Omental fat pad (tissue), 3 donors: ENCODE measurements at regions not wholly inside any gene's neighbourhood (a gene's known extent, or its start where the extent isn't known, plus 50 kb on each side); places are given as distances from the start of the nearest gene placed in this dataset.
"Not testable (repeated sequence)": the region's sequence is repeated elsewhere in the genome, so short reads cannot be mapped to it uniquely, and the experiment has no call there.

Experiments used
- ATAC-seq: fragments of 150-250 bp; one replicate; pipeline ENCODE4 v1.9.1; 2016; ENCODE audit warnings: mild to moderate bottlenecking, moderate library complexity; ENCODE audit not compliant: low FRiP score
- DNase-seq: peaks from one replicate; pipeline ENCODE4 v3.0.0-alpha.2; 2019; ENCODE audit warnings: low spot score
- TF ChIP-seq, protein P1 (sequence below), 3 donors: fragments of 450-650 bp; IDR thresholded peaks; one replicate each; pipeline ENCODE4 v1.5.1; 2016 to 2017; ENCODE audit warnings: antibody characterized with exemption in 3 of 3, mild to moderate bottlenecking in 3 of 3, moderate library complexity in 2 of 3

DNA sequence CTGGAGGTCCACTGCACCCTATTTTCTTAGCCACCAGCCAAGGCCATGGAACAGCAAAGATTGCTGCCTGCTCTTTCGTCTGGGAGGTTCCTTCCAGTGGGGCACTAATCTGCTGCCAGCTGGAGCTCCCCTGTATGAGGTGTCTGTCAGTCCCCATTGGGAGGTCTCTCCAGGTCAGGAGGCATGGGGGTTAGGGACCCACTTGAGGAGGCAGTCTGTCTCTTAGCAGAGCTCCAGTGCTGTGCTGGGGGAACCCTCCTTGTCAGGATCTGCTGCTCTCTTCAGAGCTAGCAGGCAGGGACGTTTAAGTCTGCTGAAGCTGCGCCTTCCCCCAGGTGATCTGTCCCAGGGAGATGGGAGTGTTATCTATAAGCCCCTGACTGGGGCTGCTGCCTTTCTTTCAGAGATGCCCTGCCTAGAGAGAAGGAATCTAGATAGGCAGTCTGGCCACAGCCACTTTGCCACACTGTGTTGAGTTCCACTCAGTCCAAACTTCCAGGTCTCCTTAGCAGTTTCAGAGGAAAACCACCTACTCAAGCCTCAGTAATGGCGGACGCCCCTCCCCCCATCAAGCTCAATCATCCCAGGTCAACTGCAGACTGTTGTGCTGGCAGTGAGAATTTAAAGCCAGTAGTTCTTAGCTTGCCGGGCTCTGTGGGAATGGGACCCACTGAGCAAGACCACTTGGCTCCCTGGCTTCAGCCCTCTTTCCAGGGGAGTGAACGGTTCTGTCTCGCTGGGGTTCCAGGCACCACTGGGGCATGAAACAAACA, 317.7 kb downstream of the LRRC70 start:
- no peak for ATAC-seq

DNA sequence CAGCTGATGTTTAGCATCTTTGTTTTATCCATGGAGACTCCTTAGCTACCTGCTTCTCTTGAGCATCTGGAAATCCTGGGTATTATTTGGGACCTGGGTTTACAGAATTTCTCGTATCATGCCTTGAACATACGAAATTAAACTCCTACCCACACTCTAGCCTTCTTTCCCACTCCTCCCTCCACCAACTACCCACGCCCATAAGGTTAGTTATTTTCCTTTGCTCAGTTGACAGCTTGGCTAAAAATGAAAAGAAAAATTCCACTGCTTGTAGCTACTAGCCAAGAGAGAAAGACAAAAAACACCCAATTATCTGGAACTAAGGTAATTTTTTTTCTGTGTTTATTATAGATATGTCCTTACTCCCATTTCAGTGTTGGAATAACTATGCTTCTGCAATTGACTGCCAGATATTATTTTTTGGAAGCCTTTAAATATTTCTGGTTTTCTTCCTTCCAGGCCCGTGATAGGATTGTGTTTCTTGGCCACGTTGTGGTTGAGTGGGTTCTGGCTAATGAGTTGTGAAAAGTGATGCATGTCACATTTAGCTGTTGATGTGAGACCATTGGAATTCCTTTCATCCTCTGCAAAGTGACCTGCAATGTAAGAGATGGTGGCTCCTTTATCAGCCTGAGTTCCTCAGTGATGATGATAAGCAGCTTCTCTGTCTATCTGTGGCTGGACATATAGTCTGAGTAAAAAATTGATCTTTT, 308.1 kb downstream of the LRRC70 start:
- TF ChIP-seq, protein P1, sequence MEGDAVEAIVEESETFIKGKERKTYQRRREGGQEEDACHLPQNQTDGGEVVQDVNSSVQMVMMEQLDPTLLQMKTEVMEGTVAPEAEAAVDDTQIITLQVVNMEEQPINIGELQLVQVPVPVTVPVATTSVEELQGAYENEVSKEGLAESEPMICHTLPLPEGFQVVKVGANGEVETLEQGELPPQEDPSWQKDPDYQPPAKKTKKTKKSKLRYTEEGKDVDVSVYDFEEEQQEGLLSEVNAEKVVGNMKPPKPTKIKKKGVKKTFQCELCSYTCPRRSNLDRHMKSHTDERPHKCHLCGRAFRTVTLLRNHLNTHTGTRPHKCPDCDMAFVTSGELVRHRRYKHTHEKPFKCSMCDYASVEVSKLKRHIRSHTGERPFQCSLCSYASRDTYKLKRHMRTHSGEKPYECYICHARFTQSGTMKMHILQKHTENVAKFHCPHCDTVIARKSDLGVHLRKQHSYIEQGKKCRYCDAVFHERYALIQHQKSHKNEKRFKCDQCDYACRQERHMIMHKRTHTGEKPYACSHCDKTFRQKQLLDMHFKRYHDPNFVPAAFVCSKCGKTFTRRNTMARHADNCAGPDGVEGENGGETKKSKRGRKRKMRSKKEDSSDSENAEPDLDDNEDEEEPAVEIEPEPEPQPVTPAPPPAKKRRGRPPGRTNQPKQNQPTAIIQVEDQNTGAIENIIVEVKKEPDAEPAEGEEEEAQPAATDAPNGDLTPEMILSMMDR (IDR thresholded peaks at IDR 0.05) = no peak
- ATAC-seq (no peak), DNase-seq (no peak)

More for the DNA sequence above, 317.7 kb downstream of the LRRC70 start:
- no peak for DNase-seq
- TF ChIP-seq, protein P1 (IDR thresholded peaks at IDR 0.05) = no peak

- DNase-seq, ATAC-seq: not testable (repeated sequence)
These were observed 258.7 kb downstream of the LRRC70 start for GRCh38 chr5:62837330-62837729.

GRCh38 chr5:62829604-62829986, 251.0 kb downstream of the LRRC70 start:
- no peak for ATAC-seq
- TF ChIP-seq, protein P1 (IDR thresholded peaks at IDR 0.05) = no peak
- DNase-seq = no peak

DNA sequence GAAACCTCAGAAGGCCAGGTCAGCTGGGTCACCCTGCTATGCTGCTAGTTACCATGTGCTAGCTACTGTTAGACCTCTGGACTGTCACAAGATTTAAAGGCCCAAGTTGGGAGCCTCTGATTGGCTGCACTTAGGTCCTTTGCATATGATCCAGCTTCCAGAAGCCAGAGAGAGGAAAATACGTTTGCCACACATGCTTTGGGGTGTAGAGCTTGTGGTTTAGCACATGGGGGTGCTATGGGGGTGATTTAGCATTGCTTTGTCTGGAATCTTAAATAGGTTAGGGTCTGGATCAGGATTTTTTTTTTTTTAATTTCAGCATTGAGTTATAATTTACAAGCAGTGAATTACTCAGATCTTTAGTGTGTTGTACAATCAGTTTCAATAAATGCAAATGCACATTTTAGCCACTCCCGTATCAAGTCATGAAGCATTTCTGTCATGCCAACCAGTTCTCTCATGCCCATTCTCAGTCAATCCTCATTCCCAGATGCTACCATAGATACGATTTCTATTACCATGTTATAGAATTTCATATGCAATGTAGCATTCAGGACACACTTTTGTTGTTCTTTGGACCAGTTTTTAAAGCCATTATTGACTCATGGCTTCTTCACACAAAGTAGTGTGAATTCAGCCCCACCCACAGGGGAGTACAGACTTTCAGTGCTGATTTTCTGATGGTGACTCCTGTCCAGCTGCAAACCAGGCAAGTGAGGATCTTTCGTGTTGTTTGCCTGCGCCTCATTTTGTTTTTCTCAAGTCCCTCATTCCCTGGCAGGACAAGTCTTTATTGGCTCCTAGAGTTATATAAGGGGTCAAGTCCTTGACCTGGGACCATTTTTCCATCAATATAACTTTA, 250.4 kb downstream of the LRRC70 start:
- no peak for DNase-seq
- TF ChIP-seq, protein P1 (IDR thresholded peaks at IDR 0.05) = no peak
- ATAC-seq = no peak

DNA sequence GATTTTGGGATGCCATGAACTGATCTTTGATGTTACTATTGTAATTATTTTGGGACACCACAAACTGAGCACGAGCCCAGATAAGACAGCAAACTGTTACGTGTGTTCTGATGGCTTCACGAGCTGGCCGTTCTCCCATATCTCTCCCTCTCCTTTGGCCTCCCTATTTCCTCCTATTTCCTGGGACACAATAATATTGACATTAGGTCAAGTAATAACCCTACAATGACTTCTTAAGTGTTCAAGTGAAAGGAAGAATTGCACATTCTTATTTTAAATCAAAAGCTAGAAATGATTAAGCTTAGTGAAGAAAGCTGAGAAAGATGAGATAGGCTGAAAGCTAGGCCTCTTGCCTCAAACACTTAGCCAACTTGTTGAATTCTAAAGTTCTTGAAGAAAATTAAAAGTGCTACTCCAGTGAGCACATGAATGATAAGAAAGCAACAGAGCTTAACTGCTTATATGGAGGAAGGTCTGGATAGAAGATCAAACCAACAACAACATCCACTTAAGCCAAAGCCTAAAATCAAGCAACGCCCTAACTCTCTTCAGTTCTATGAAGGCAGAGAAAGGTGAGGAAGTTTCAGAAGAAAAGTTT, 247.1 kb downstream of the LRRC70 start:
- TF ChIP-seq, protein P1 (IDR thresholded peaks at IDR 0.05) = no peak
- no peak for DNase-seq
- ATAC-seq = no peak

DNA sequence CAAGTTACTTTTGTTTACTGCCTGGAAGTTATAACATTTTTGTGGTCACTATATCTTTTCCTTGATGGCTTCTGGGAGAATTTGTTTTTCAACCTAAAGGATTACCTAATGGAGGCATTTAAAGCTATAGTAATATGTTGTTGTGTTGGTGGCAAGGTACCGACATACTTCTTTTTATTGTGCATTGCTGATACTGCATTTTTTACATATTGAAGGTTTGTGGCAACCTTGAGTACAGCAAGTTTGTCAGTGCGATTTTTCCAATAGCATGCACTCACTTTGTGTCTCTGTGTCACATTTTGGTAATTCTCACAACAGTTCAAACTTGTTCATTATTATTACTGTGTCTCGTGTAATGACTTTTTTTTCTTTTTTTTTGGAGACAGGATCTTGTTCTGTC, 246.3 kb downstream of the LRRC70 start:
- no peak for ATAC-seq

GRCh38 chr5:62817043-62817442, 238.4 kb downstream of the LRRC70 start:
- not testable (repeated sequence) for ATAC-seq, DNase-seq

More for the DNA sequence above, 246.3 kb downstream of the LRRC70 start:
- DNase-seq = no peak
- TF ChIP-seq, protein P1 (IDR thresholded peaks at IDR 0.05) = no peak
